MM.1S (cell line): ENCODE measurements at regions not wholly inside any gene's neighbourhood (a gene's known extent, or its start where the extent isn't known, plus 50 kb on each side); places are given as distances from the start of the nearest gene placed in this dataset.

Experiments used
- DNase-seq: peaks from one replicate; pipeline ENCODE4 v3.0.0-alpha.2; 2015
- H2AFZ ChIP-seq: fragments of 300-600 bp; sonication (generic); 2 replicates; pipeline ENCODE4 v1.6.0; 2016; ENCODE audit warnings: antibody characterized with exemption, low read length
- H3F3A ChIP-seq: fragments of 300-600 bp; sonication (generic); 2 replicates; pipeline ENCODE4 v1.6.1; 2016; ENCODE audit warnings: mild to moderate bottlenecking, antibody characterized with exemption, low read length, moderate library complexity, mixed read lengths; ENCODE audit not compliant: insufficient read depth
- H3K27ac ChIP-seq: fragments of 300-600 bp; sonication (generic); 2 replicates; pipeline ENCODE4 v1.5.1; 2016; ENCODE audit warnings: mild to moderate bottlenecking, low read length
- H3K27me3 ChIP-seq: fragments of 300-600 bp; sonication (generic); replicated peaks from 2 replicates; pipeline ENCODE4 v1.6.0; 2016; ENCODE audit warnings: low read length; ENCODE audit not compliant: insufficient read depth
- H3K36me3 ChIP-seq: fragments of 300-600 bp; sonication (generic); replicated peaks from 2 replicates; pipeline ENCODE4 v1.6.1; 2016; ENCODE audit warnings: mild to moderate bottlenecking, low read length, mixed read lengths; ENCODE audit not compliant: insufficient read depth
- H3K4me1 ChIP-seq: fragments of 300-600 bp; sonication (generic); 2 replicates; pipeline ENCODE4 v1.6.1; 2016; ENCODE audit warnings: low read length, mixed read lengths
- H3K4me2 ChIP-seq: fragments of 300-600 bp; sonication (generic); 2 replicates; pipeline ENCODE4 v1.6.0; 2016; ENCODE audit warnings: low read depth, low read length
- H3K4me3 ChIP-seq: fragments of 300-600 bp; sonication (generic); 2 replicates; pipeline ENCODE4 v1.5.1; 2016; ENCODE audit warnings: low read length, mixed read lengths
- H3K79me2 ChIP-seq: fragments of 300-600 bp; sonication (generic); 2 replicates; pipeline ENCODE4 v1.6.1; 2016; ENCODE audit warnings: mixed run types, low read length, mixed read lengths
- H3K9ac ChIP-seq: fragments of 300-600 bp; sonication (generic); 2 replicates; pipeline ENCODE4 v1.6.1; 2016; ENCODE audit warnings: low read length, mixed read lengths
- H3K9me2 ChIP-seq: fragments of 300-600 bp; sonication (generic); replicated peaks from 2 replicates; pipeline ENCODE4 v1.6.1; 2016; ENCODE audit warnings: mild to moderate bottlenecking, low read length, mixed read lengths; ENCODE audit not compliant: insufficient read depth
- H3K9me3 ChIP-seq: fragments of 300-600 bp; sonication (generic); replicated peaks from 2 replicates; pipeline ENCODE4 v1.6.1; 2016; ENCODE audit warnings: mild to moderate bottlenecking, low read length, mixed read lengths; ENCODE audit not compliant: insufficient read depth
- H4K20me1 ChIP-seq: fragments of 300-600 bp; sonication (generic); 2 replicates; pipeline ENCODE4 v1.6.1; 2016; ENCODE audit warnings: mild to moderate bottlenecking, low read length, moderate library complexity, mixed read lengths; ENCODE audit not compliant: insufficient read depth
- EZH2 ChIP-seq: fragments of 300-600 bp; sonication (generic); optimal IDR thresholded peaks from 2 replicates; pipeline ENCODE3; 2017; ENCODE audit warnings: low read depth, mild to moderate bottlenecking, antibody characterized with exemption, low read length, mixed read lengths
- EZH2phosphoT487 ChIP-seq: fragments of 300-600 bp; sonication (generic); IDR thresholded peaks from 2 replicates; pipeline ENCODE4 v1.6.1; 2018; ENCODE audit warnings: antibody characterized with exemption, low read length
- TF ChIP-seq, protein P1 (sequence below): fragments of 300-600 bp; sonication (generic); IDR thresholded peaks from 2 replicates; pipeline ENCODE4 v1.5.1; 2016; ENCODE audit warnings: antibody characterized with exemption, low read length, mixed read lengths

DNA sequence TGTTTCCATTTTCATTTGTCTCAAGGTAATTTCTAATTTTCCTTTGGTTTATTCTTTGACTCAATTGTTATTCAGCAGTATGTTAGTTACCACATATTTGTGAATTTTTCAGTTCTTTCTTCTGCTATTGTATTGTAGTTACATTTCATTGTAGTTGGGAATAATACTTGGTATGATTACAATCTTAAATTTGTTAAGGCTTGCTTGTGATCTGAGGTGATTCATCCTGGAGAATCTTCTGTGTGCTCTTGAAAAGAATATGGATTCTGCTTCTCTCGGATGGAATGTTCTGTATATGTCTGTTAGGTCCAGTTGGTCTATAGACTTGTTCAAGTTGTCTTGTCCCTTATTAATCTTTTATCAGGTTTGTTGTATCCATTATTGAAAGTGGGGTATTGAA is 63.4 kb upstream of the VEPH1 start:
- DNase-seq = no peak
- Histone ChIP-seq H3K27me3 (no peaks in the 10 kb centered on the region; the same call in 1 of the 2 replicates), H3K9ac (no peak overlapping the region), H4K20me1 (no peaks in the 10 kb centered on the region), H3K9me2 (no peaks in the 10 kb centered on the region), H3K27ac (no peak overlapping the region), H3K9me3 (no peaks in the 10 kb centered on the region), H3F3A (no peaks in the 10 kb centered on the region), H2AFZ (no peak overlapping the region), H3K4me3 (no peak overlapping the region), H3K4me1 (no peaks in the 10 kb centered on the region), H3K4me2 (no peak overlapping the region), H3K79me2 (no peaks in the 10 kb centered on the region), H3K36me3 (no peaks in the 10 kb centered on the region)
- TF ChIP-seq, protein P1, sequence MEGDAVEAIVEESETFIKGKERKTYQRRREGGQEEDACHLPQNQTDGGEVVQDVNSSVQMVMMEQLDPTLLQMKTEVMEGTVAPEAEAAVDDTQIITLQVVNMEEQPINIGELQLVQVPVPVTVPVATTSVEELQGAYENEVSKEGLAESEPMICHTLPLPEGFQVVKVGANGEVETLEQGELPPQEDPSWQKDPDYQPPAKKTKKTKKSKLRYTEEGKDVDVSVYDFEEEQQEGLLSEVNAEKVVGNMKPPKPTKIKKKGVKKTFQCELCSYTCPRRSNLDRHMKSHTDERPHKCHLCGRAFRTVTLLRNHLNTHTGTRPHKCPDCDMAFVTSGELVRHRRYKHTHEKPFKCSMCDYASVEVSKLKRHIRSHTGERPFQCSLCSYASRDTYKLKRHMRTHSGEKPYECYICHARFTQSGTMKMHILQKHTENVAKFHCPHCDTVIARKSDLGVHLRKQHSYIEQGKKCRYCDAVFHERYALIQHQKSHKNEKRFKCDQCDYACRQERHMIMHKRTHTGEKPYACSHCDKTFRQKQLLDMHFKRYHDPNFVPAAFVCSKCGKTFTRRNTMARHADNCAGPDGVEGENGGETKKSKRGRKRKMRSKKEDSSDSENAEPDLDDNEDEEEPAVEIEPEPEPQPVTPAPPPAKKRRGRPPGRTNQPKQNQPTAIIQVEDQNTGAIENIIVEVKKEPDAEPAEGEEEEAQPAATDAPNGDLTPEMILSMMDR = no peak
- TF ChIP-seq EZH2 (no peak), EZH2phosphoT487 (no peak)

- no peaks in the 10 kb centered on the region for H3K27me3 ChIP-seq
- H3K9ac ChIP-seq = no peak overlapping the region
- H3K4me2 ChIP-seq = no peak overlapping the region
- no peak overlapping the region for H3K4me3 ChIP-seq
- H4K20me1 ChIP-seq = no peaks in the 10 kb centered on the region
- H3K27ac ChIP-seq = no peak overlapping the region
- H3K36me3 ChIP-seq = no peaks in the 10 kb centered on the region
- no peak for DNase-seq
- no peaks in the 10 kb centered on the region for H3K4me1 ChIP-seq
- no peaks in the 10 kb centered on the region for H3K9me3 ChIP-seq
- no peaks in the 10 kb centered on the region for H3K9me2 ChIP-seq
- H3K79me2 ChIP-seq = no peaks in the 10 kb centered on the region
- no peak overlapping the region for H2AFZ ChIP-seq
- TF ChIP-seq EZH2phosphoT487 (no peak), EZH2 (no peak)
- TF ChIP-seq, protein P1 = no peak
- H3F3A ChIP-seq = no peaks in the 10 kb centered on the region
These were observed 56.2 kb upstream of the VEPH1 start for GRCh38 chr3:157559401-157559800.
